GM19397 (cell line): ENCODE measurements at regions not wholly inside any gene's neighbourhood (a gene's known extent, or its start where the extent isn't known, plus 50 kb on each side); places are given as distances from the start of the nearest gene placed in this dataset.

Experiments
- ATAC-seq: cut with Tn5 transposase; IDR thresholded peaks from one replicate; pipeline ENCODE4 v1.9.1; 2021; ENCODE audit warnings: mild to moderate bottlenecking, moderate library complexity; ENCODE audit not compliant: unreplicated experiment

DNA sequence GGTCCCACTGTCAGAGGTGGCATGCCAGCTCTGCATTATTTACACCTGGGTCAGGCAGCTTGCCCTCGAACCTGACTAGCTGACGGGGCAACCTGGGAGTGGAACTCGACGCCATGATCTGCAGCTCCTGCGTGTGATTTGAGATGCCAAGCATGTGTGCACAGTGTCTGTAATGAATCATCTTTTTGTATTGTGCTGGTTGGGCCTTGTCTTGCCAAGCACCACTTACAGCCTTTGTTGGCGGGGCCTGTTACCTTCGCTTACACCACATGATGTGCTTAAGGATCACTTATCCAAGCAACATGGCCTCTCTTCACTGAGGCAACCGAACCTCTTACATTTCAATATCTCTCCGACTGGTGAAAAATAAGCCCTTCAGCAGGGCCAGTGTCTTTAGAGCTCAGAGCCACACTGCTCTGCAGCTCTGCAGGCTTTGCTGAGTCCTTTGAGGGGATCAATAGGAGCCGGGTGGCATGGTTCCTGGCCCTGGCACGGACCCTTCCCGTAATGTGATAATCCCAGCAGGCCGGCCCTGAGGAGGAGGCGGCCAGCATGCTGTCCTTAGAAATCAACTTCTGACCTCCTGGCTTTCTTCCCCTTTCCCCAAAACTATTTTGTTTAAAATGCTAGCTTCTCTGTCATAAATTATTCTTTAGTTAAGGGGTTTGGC lies 297.7 kb upstream of the CD180 start:
- no peak for ATAC-seq

DNA sequence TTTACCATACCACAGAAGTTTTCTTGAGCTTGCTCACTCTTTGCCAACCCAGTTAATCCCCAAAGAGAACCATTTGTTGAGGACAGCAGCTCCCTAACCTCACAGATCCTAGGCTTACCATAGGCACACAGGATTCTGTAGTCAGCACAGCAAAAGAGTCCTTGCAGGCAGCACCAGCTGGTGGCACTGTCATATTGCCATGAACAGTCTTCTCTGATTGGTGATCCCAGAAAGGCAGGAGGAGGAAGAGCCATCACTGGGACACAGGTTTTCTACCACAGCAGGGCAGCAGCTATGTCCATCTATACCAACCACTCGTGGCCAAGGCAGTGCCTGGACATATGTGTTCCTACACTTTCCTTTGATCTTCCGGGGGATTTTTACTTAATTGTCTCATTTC lies 297.1 kb upstream of the CD180 start:
- ATAC-seq: no peak

DNA sequence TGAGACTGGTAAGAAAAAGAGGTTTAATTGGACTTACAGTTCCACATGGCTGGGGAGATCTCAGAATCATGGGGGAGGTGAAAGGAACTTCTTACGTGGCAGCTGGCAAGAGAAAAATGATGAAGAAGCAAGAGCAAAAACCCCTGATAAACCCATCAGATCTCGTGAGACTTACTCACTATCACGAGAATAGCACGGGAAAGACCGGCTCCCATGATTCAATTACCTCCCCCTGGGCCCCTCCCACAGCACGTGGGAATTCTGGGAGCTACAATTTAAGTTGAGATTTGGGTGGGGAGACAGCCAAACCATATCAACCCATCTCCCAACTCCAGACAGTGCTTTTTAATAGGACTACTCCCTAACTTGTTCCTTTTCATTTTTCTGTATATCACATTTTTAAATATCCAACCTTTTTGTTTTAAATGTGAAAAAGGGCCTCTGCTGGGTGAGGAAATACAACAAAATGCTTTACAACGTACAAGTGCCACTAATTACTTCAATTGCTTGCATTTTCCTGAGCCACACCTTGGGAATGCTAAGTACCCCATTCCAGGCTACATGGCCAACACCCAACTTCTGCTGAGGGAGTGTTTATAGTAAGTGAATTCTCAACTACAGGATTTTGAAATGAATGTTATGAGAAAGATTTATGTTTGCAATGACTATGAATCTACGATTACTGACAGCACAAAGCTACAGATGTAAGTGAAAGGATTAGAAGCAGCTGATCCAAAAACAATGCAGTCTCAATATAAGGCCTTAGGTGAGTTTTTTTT lies 294.1 kb upstream of the CD180 start:
- no peak for ATAC-seq

DNA sequence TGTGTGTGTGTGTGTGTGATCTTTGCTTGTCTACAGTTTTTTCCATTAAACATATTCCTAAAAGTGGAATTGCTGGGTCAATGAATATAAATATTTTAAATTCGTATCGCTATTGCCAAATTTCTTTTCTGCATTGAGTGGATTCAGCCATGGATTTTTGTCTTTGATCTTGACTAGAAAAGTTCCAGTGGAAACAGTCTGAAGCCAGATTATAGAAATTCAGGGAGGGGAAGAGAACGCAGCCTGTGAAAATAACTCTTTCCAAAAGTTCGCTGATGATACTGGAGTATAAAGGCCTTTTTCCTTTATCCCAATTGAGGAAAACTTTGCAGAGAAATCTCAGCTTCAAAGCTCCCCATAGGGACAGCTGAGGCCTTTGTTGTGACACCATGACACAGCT lies 292.3 kb upstream of the CD180 start:
- no peak for ATAC-seq

GRCh38 chr5:67487862-67488261 lies 291.3 kb upstream of the CD180 start:
- ATAC-seq: no peak

DNA sequence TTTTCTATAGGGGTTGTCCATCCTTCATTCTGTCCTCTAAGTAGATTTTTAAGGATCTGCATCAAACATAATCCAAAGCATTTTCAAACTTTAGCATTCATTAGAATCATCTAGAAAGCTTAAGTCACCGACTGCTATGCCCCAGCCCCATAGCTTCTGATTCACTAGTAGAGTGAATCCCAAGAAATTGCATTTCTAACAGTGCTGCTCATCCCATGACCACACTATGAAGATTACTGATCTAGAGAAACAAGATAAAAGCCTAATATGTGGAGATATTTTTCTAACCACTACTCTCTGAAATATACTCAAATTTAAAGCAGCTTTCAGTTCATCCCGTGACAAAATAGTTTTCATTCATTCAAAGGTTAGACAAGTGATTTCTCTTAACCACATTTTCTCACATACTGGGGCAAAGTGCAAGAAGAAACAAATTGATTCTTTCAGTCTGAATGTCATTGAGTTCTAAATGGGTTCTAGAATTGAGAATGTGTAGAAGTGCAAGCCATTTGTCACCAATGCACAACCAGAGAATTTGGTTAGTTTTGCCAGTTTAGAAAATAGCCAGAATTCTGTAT lies 286.9 kb upstream of the CD180 start:
- ATAC-seq: no peak

- ATAC-seq: no peak
Measured at GRCh38 chr5:67481362-67481761, 284.8 kb upstream of the CD180 start.

DNA sequence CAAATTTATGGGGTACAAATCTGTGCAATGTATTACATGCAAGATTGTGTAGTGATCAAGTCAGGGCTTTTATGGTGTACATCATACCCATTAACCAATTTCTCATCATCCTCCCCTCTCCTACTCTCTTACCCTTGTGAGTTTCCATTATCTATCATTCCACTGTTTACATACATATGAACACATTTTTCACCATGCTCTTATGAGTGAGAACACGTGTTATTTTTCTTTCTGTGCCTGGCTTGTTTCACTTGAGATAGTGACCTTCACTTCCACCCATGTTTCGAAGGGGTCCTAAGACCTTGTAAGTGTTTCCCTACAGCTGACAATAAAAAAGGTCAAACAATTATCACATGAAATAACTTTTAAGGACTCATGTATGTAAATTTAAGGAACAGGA lies 281.7 kb upstream of the CD180 start:
- no peak for ATAC-seq

GRCh38 chr5:67476995-67477394 lies 280.4 kb upstream of the CD180 start:
- no peak for ATAC-seq

DNA sequence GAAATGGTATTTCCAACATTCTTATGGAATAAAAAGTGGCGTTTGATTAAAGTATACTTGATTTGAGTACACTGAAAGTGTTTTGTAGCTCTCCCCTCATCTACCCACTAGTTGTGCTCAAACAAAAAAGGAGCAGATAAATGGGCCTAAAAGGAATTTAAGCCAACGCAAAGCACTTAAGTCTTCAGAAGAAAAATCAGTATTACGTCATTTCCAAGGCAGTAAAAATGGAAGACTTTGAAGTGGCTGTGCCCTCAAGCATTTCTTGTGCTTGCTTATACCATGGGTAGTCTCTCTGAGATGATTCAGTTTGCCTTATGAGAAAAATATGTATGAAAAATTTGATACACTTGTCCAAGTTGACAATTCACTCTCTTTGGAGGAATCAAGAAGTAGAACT lies 279.9 kb upstream of the CD180 start:
- ATAC-seq: no peak

- no peak for ATAC-seq
Measured at GRCh38 chr5:67475489-67475888, 278.9 kb upstream of the CD180 start.

DNA sequence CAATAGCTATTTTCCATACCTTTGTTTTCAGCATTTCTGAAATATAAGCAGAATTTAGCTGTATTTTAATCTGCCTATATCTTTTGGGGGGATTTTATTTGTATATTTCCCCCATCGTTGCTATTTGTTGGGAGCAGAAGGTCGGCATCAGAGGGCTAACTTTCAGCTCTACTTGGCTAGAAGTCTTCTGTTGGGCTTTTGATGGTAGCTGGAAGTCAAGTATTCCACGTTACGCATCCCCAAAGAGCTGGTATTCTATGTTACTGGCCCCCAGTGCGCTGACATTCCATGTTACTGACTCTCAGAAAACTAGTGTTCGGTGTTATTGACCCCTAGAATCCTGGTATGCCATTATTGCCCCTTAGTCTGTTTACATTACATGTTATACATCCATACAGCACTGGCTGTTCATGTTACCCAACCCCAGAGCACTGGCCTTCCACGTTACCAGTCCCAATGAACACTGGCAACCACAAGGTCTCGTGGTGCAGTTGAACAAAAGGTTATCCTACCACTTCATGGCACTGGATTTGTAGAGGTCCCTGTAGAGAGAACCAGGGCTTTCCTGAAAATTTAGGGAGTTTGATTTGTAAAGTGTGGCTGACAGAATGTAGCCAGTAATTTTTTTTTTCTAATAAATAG lies 278.1 kb upstream of the CD180 start:
- no peak for ATAC-seq

DNA sequence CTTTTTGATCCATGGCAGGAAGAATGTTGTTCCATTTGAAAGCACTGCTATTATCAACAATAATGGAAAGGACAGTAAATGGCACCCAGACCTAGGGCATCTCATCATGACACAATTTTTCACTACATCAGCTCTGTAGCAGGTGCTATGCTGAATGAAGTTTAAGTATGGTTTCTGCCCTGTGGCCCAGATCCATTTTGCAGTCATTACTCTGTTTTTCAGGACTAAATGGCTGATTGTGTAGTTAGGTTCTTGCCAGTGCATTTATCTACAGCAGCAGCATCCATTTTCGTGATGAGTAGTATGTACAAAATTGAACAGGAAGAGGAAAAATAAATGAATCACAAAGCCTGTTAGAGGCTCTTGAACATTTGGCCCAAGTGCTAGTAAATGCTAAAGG lies 270.5 kb upstream of the CD180 start:
- ATAC-seq: no peak

GRCh38 chr5:67465537-67466207 lies 269.1 kb upstream of the CD180 start:
- no peak for ATAC-seq

GRCh38 chr5:67462147-67462546 lies 265.5 kb upstream of the CD180 start:
- ATAC-seq: no peak

DNA sequence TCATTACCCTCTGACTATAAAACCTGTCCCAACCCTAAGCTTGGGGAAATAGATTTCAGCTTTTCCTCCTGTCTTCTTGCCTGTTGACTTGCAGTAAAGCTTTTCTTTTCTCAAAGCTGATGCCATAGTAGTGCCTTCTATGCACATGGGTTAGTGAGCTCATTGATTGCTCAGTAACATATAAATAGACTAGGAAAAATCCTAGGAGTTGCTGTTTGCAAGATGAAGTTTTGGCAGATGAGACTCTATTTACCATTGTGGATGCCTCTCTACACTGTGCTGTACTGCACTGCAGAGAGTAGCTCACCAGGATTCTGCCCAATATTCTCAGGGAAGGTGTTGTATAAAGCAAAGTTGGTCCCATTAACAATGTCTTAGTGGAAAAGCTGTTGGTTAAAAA lies 262.7 kb upstream of the CD180 start:
- ATAC-seq: no peak

DNA sequence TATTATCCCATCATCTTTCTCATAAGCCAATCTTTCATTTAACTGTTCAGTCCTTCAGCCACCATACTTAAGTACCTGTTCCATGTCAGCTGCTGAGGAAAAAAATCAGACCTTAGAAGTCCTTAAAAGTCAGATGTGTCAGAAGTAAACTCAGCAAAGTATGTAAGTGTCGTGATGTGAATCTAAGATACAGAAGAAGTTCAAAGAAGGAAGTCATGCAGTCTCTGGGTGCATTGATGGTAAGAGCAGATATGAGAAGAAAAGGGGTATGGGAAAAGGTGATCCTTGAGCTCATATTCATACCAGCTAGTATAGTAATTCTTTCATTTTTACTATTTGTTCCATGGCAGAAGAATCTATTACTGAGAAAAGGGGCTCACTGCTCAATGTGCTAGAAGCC lies 259.4 kb upstream of the CD180 start:
- no peak for ATAC-seq

- ATAC-seq: no peak
Measured at GRCh38 chr5:67454957-67455561, 258.5 kb upstream of the CD180 start.

GRCh38 chr5:67453111-67453905 lies 256.7 kb upstream of the CD180 start:
- no peak for ATAC-seq

DNA sequence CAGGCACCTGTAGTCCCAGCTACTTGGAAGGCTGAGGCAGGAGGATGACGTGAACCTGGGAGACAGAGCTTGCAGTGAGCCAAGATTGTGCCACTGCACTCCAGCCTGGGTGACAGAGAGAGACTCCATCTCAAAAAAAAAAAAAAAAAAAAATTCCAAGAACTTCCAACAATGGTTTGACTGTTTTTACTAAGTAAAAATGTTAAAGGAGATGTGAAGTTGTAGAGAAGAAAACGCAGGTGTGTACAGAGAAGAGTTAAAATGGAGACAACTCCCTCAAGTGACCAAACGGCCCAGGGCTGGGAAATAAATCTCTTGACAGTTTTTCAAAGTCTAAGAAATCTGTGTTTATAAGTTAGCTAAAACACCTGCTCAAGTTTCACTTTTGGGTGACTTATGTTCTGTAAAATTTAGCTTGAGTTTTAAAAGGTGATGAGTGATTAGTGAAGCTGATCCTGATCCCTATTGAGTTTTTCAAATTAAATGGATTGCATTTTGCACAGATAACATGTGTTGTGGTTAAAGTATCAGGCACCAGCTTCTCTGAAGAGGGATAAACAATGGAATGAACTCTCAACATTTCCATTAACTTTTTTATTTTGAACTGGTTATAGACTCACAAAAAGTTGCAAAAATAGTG lies 255.2 kb upstream of the CD180 start:
- ATAC-seq: no peak
